ENCODE measurements at regions not wholly inside any gene's neighbourhood (a gene's known extent, or its start where the extent isn't known, plus 50 kb on each side); places are given as distances from the start of the nearest gene placed in this dataset.

DNA sequence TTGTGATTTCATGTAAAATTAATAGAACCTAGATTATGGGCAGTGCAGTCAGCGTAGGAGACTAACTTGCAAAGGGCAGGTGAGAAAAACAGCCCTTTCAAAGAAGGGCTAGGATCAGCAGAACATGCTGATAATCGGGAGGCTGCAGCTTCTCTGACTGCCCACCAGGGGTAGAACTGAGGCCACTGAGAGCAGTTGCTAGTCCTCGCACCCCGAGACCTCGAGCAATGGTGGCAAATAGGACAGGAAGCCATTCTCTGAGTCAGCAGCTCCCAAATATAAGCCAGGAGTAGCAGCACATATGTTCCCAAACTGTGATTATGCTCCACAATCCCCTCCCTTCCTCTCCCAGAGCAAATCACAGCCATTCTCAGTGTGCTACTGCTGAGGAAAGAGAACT lies 186.5 kb downstream of the MSL3 start:
- TF ChIP-seq, protein P1, sequence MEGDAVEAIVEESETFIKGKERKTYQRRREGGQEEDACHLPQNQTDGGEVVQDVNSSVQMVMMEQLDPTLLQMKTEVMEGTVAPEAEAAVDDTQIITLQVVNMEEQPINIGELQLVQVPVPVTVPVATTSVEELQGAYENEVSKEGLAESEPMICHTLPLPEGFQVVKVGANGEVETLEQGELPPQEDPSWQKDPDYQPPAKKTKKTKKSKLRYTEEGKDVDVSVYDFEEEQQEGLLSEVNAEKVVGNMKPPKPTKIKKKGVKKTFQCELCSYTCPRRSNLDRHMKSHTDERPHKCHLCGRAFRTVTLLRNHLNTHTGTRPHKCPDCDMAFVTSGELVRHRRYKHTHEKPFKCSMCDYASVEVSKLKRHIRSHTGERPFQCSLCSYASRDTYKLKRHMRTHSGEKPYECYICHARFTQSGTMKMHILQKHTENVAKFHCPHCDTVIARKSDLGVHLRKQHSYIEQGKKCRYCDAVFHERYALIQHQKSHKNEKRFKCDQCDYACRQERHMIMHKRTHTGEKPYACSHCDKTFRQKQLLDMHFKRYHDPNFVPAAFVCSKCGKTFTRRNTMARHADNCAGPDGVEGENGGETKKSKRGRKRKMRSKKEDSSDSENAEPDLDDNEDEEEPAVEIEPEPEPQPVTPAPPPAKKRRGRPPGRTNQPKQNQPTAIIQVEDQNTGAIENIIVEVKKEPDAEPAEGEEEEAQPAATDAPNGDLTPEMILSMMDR (IDR thresholded peaks at IDR 0.05) = peak; percentile 10; the same call in 1 of the 3 replicates
- no peak for TF ChIP-seq BHLHE40 (IDR thresholded peaks at IDR 0.05; ENCODE audit: low read depth, low read length)
- no peak for TF ChIP-seq RFX5 (IDR thresholded peaks at IDR 0.05)
- TF ChIP-seq POLR2A (IDR thresholded peaks at IDR 0.05; ENCODE audit: low read length) = no peak
- TF ChIP-seq POLR2AphosphoS2 (conservative IDR thresholded peaks at IDR 0.05; ENCODE audit: low read length) = no peak
- no peak for TF ChIP-seq MAX (IDR thresholded peaks at IDR 0.05)
- TF ChIP-seq KDM1A (IDR thresholded peaks at IDR 0.05; ENCODE audit: low read depth) = no peak
- TF ChIP-seq CHD2 (IDR thresholded peaks at IDR 0.05; ENCODE audit: low read length, partially characterized antibody) = no peak
- TF ChIP-seq REST (IDR thresholded peaks at IDR 0.05) = no peak
- peak in 1 of 2 experiments; percentile 48; a peak in 3 of 5 replicates for TF ChIP-seq RAD21 (conservative IDR thresholded peaks at IDR 0.05 in 1 of 2, IDR thresholded peaks at IDR 0.05 in 1 of 2)
- TF ChIP-seq CEBPB (IDR thresholded peaks at IDR 0.05) = no peak

Measured in A549 (cell line).